SH-SY5Y (cell line): ENCODE measurements at regions not wholly inside any gene's neighbourhood (a gene's known extent, or its start where the extent isn't known, plus 50 kb on each side); places are given as distances from the start of the nearest gene placed in this dataset.

Experiments used
- GATA2 ChIP-seq: IDR thresholded peaks from 2 replicates; pipeline ENCODE4 v1.6.1; 2011; ENCODE audit warnings: mild to moderate bottlenecking, low read depth, low read length
- GATA3 ChIP-seq: IDR thresholded peaks from 2 replicates; pipeline ENCODE4 v1.6.1; 2011; ENCODE audit warnings: low read depth, mild to moderate bottlenecking, low read length, moderate library complexity

DNA sequence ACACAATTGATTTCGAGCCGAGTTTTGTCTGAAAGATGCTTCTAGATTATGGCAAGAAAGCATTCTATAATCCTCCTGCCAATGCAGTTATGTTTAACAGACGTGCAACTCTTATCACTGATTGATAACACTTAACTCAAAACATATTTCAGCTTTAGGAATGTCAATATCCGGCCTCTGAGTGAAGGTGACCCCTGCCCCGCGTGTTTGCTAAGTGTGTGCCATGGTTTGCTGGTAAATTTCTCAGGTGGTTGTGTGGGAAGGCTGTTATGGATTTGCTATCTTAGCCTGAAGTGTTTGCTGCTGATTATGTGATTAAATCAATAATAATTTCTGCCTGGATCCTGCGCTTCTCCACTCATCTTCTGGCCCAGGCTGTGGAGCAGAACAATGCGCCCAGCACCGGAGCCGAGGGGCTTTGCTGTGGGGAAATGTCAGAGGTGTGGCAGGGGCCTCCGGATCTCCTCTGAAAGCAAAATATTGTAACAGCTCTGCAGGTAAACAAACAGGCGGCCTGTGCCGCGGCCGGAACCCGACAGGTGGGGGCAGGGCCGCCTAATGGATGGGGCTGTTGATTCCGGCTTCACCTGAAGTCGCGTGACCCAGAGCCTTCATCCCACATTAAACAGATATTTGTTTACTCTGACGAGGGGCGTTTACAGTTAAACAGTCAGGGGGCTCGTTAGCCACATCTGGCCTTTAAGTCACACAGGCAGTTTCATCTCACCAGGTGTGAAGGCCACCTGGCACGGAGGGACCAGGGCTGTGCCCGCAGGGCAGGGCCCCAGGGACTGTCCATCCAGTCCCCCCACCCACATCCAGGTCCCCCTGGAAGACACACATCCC lies 210.7 kb upstream of the SALL3 start:
- TF ChIP-seq GATA3: no peak
- no peak for TF ChIP-seq GATA2

- TF ChIP-seq GATA3: no peak
- no peak for TF ChIP-seq GATA2
Observed at GRCh38 chr18:78769502-78770105, 210.0 kb upstream of the SALL3 start.

GRCh38 chr18:78770139-78770822 lies 209.3 kb upstream of the SALL3 start:
- no peak for TF ChIP-seq GATA2
- no peak for TF ChIP-seq GATA3

- no peak for TF ChIP-seq GATA2
- no peak for TF ChIP-seq GATA3
Observed at GRCh38 chr18:78770823-78771139, 208.8 kb upstream of the SALL3 start.

GRCh38 chr18:78771496-78772359 lies 207.9 kb upstream of the SALL3 start:
- TF ChIP-seq GATA3 (no peak), GATA2 (no peak)

- TF ChIP-seq GATA2: no peak
- TF ChIP-seq GATA3: no peak
Observed at GRCh38 chr18:78772360-78773302, 207.0 kb upstream of the SALL3 start.

- TF ChIP-seq GATA2: no peak
- no peak for TF ChIP-seq GATA3
Observed at GRCh38 chr18:78773303-78773755, 206.3 kb upstream of the SALL3 start.

- TF ChIP-seq GATA2: no peak
- no peak for TF ChIP-seq GATA3
Observed at GRCh38 chr18:78773819-78774218, 205.8 kb upstream of the SALL3 start.

DNA sequence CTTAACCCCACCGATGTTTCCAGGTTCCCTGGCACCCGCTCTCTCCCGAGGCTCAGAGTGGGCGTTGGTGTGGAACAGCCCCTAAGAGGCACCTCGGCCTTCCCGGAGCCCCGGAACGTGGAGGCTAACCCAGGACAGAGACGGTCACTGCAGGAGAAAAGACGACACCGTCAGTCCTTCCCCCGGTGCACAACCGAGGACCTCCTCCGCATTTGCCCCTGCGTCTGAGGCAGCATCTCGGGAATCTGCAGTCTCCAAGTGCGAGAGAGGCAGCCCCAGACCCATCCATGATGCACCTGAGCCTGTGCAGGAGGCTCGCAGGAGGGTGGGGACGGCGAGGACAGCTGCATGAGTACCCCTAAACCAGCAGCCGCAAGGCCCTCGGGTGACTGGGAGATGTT lies 204.9 kb upstream of the SALL3 start:
- no peak for TF ChIP-seq GATA2
- no peak for TF ChIP-seq GATA3

GRCh38 chr18:78776151-78776550 lies 203.5 kb upstream of the SALL3 start:
- no peak for TF ChIP-seq GATA3
- no peak for TF ChIP-seq GATA2

GRCh38 chr18:78776706-78777285 lies 202.8 kb upstream of the SALL3 start:
- no peak for TF ChIP-seq GATA3
- TF ChIP-seq GATA2: no peak

DNA sequence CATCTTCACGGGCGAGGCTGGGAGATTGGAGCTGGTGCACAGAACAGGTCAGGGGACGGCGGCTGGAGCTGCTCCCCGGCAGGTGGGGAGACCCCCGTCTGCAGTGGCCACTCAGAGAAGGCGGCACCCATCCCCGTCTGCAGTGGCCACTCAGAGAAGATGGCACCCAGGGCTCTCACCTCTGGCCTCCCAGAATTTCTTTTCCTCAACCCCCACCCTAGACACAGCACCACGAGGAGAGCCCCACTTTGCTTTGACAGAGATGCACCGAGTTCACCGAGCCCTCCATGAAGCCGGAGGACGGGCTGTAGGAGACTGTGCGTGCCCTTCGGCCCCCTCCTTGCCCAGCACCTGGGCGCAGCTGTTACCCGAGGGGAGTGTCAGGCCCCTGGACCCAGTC lies 201.6 kb upstream of the SALL3 start:
- no peak for TF ChIP-seq GATA2

DNA sequence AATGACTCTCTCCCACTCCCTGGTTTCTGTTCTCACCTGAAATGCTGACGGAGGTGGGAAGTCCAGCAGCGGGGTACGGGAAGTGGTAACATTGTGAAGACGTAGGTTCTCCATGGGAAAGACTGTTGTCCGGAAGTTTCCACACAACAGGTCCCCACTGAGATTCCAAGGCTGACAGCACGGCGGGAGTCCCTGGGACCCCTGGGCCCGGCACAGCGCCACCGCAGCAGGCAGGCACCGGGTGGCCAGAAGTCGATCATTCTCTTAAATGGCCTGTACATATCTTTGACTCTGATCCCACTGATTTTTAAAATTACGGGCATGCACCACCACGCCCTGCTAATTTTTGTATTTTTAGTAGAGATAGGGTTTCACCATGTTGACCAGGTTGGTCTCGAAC lies 201.0 kb upstream of the SALL3 start:
- TF ChIP-seq GATA2: no peak
- TF ChIP-seq GATA3: no peak
